GM10266 (cell line): ENCODE measurements at regions not wholly inside any gene's neighbourhood (a gene's known extent, or its start where the extent isn't known, plus 50 kb on each side); places are given as distances from the start of the nearest gene placed in this dataset.

Experiments
- DNase-seq: peaks from one replicate; pipeline ENCODE4 v3.0.0; 2012; ENCODE audit errors: extremely low spot score
- TF ChIP-seq, protein P1 (sequence below): IDR thresholded peaks from 2 replicates; pipeline ENCODE4 v1.5.1; 2012; ENCODE audit warnings: mild to moderate bottlenecking, low read depth; ENCODE audit not compliant: control insufficient read depth, insufficient read depth; ENCODE audit errors: missing control alignments

DNA sequence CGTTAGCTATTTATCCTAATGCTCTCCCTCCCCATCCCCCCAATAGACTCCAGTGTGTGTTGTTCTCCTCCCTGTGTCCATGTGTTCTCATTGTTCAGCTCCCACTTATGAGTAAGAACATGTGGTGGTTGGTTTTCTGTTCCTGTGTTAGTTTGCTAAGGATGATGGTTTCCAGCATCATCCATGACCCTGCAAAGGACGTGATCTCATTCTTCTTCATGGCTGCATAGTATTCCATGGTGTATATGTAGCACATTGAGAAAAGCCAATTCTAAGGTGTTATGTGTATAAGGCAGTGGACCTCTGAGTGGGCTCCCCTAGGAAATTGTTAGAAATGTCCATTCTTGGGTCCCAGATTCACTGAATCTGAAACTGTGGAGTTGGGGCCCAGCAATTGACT lies 103.1 kb upstream of the MYO10 start:
- DNase-seq, result no peak
- TF ChIP-seq, protein P1, sequence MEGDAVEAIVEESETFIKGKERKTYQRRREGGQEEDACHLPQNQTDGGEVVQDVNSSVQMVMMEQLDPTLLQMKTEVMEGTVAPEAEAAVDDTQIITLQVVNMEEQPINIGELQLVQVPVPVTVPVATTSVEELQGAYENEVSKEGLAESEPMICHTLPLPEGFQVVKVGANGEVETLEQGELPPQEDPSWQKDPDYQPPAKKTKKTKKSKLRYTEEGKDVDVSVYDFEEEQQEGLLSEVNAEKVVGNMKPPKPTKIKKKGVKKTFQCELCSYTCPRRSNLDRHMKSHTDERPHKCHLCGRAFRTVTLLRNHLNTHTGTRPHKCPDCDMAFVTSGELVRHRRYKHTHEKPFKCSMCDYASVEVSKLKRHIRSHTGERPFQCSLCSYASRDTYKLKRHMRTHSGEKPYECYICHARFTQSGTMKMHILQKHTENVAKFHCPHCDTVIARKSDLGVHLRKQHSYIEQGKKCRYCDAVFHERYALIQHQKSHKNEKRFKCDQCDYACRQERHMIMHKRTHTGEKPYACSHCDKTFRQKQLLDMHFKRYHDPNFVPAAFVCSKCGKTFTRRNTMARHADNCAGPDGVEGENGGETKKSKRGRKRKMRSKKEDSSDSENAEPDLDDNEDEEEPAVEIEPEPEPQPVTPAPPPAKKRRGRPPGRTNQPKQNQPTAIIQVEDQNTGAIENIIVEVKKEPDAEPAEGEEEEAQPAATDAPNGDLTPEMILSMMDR, result no peak

DNA sequence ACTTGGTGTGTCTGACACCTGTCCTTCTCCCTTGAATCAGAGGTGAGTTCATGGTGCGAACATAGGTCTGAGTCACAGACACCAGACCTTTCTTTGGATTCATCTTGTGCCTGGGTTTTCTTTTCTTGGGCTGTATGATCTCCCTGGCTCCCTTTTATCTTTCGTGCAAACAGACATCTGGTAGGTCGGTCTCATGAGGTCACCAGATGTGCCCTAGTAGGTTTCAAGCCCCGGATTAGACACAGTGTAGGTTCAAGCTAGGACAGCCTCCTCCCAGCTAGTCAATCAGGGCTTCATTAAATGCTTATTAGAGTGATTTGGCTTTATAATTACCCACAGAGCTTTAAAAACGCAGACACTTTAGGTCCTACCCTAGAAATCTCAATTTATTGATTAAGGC lies 106.0 kb upstream of the MYO10 start:
- TF ChIP-seq, protein P1, result no peak
- no peak for DNase-seq

DNA sequence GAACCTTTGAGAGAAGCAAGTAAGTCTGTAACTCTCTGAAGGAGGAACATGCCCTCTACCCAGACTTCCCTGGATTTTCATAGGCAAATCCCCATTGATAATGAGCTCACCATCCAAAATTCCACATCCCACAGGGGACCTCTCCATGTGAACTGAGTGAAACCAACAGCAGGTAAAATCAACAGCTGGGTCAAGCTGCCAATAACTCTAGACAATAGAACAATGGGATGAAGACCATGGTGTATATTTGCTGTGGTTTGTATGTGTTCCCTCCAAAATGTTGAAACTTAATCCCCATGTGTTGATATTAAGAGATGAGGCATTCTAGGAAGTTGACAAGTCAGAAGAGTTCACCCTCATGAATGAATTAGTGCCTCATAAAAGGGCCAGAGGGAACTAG lies 110.2 kb upstream of the MYO10 start:
- DNase-seq, result no peak
- TF ChIP-seq, protein P1, result no peak

DNA sequence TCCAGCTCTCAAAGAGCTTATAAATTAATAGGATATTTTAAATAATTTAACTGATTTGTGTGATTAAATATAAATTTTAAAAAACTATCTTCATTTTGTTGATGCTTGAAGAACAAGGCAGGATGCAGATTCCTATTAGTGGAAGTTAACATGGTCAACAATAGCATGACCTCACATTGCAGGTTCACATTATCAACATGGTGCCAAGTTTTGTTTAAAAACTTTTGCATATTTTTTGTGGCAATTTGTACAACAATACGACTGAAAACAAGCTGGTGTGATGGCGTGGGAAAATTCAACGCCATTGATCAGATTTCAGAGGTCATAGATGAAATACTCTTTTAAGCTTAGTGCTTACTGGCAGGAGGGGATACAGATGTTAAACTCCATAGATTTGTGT lies 114.1 kb upstream of the MYO10 start:
- TF ChIP-seq, protein P1, result no peak
- no peak for DNase-seq

DNA sequence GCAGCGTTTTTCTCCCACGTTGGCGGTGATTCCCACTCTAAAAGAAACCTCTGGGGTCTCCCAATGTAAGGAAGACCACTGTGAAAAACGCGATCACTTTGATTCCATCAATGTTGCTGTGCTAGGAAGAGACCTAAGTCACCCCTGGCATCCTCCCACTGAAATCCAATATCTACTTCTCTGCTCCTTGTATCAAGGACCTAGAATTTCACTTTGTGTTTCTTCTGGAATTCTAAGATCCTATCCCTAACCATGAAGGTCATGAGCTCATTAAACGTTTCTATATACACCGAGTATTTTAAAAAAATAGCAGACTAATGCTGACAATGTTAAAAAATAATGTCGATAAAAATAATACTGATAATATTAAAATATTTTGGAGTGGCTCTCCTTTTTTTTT lies 118.8 kb upstream of the MYO10 start:
- TF ChIP-seq, protein P1, result no peak
- DNase-seq, result no peak

DNA sequence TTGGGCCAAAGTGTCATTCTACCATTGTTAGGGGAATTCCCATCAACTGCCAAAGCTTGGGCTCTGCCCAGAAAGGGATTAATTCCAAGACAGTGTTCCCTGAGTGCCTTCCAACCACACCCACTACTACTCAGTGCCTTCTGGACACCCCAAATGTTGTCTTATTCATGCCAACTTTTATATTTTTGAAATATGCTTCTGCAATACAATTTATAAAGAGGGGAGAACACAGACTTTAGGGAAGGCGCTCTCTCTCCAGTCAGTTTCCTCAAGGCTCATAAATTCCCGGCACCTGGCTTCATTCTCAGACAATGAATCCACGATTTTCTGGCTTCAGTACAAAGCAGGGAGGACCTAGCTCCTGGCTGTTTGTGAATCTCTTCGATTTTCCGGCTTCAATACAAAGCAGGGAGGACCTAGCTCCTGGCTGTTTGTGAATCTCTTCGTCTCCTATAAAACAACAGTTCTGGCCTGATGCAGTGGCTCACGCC lies 120.1 kb upstream of the MYO10 start:
- TF ChIP-seq, protein P1, result no peak
- DNase-seq, result no peak

DNA sequence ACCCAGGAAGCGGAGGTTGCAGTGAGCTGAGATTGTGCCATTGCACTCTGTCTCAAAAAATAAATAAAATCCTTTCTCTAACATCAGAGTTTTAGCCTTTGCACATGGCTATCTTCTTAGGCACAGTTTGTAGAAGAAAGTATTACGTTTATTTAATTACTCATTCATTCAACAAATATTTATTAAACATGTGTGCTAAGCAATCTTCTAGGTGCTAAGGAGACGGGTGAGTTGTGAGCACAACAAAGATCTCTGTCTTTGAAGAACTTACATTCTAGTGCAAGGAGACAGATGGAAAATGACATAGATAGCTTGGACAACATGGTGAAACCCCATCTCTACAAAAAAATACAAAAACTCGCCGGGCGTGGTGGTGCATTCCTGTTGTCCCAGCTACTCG lies 122.3 kb upstream of the MYO10 start:
- TF ChIP-seq, protein P1, result no peak
- no peak for DNase-seq
